ENCODE measurements at regions not wholly inside any gene's neighbourhood (a gene's known extent, or its start where the extent isn't known, plus 50 kb on each side); places are given as distances from the start of the nearest gene placed in this dataset.

GRCh38 chr7:108810756-108811385 lies 241.2 kb downstream of the DNAJB9 start:
- TF ChIP-seq, protein P1, sequence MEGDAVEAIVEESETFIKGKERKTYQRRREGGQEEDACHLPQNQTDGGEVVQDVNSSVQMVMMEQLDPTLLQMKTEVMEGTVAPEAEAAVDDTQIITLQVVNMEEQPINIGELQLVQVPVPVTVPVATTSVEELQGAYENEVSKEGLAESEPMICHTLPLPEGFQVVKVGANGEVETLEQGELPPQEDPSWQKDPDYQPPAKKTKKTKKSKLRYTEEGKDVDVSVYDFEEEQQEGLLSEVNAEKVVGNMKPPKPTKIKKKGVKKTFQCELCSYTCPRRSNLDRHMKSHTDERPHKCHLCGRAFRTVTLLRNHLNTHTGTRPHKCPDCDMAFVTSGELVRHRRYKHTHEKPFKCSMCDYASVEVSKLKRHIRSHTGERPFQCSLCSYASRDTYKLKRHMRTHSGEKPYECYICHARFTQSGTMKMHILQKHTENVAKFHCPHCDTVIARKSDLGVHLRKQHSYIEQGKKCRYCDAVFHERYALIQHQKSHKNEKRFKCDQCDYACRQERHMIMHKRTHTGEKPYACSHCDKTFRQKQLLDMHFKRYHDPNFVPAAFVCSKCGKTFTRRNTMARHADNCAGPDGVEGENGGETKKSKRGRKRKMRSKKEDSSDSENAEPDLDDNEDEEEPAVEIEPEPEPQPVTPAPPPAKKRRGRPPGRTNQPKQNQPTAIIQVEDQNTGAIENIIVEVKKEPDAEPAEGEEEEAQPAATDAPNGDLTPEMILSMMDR (IDR thresholded peaks at IDR 0.05; ENCODE audit: borderline replicate concordance, insufficient read depth, low read depth, low read length): no peak
- H3K4me3 ChIP-seq (ENCODE audit: low read depth, low read length): no peak overlapping the region

GRCh38 chr7:108813251-108814014 lies 243.8 kb downstream of the DNAJB9 start:
- TF ChIP-seq, protein P1 (IDR thresholded peaks at IDR 0.05; ENCODE audit: borderline replicate concordance, insufficient read depth, low read depth, low read length): no peak
- no peak overlapping the region for H3K4me3 ChIP-seq (ENCODE audit: low read depth, low read length)

- H3K4me3 ChIP-seq (ENCODE audit: low read depth, low read length): no peak overlapping the region
- TF ChIP-seq, protein P1 (IDR thresholded peaks at IDR 0.05; ENCODE audit: borderline replicate concordance, insufficient read depth, low read depth, low read length): no peak
Observed at GRCh38 chr7:108815815-108816214, 246.1 kb downstream of the DNAJB9 start.

DNA sequence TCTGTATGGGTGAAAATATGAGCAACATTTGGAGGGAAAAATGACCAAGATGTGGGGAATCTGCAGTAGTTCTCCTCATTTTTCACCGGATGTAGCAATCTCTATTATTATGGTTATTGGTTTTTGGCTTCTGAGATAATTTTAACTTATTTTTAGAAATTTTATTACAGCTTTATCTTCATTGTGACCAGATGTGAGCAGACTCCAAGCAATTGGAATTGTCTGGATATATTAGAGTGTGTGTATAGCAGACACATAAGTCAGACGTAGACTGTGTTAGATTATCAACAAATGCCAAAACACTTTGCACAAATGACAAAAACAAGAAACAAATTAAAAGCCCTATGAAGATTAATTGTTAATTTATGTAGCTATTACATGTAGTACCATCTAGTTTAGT lies 249.1 kb downstream of the DNAJB9 start:
- TF ChIP-seq, protein P1 (IDR thresholded peaks at IDR 0.05; ENCODE audit: borderline replicate concordance, insufficient read depth, low read depth, low read length): no peak
- no peak overlapping the region for H3K4me3 ChIP-seq (ENCODE audit: low read depth, low read length)

GRCh38 chr7:108824840-108825580 lies 255.3 kb downstream of the DNAJB9 start:
- H3K4me3 ChIP-seq (ENCODE audit: low read depth, low read length): no peak overlapping the region
- TF ChIP-seq, protein P1 (IDR thresholded peaks at IDR 0.05; ENCODE audit: borderline replicate concordance, insufficient read depth, low read depth, low read length): no peak

DNA sequence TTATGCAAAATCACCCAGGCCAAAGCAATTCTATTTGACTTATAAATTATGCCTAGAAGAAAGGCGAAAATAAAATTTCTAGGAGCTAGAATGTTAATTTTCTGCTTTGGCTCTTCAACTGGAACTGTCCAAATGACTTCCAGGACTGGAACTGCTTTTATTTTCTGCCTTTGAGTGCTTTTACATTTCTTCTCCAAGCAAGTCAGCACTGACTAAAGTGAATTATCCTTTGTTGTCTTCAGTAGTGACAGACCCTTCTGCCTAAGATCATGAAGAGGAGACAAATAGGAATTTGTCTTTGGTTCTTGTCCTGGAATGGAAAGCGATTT lies 255.9 kb downstream of the DNAJB9 start:
- no peak overlapping the region for H3K4me3 ChIP-seq (ENCODE audit: low read depth, low read length)
- TF ChIP-seq, protein P1 (IDR thresholded peaks at IDR 0.05; ENCODE audit: borderline replicate concordance, insufficient read depth, low read depth, low read length): no peak

Data from GM12875 (cell line).